Neural cell (in vitro differentiated cells): ENCODE measurements at regions not wholly inside any gene's neighbourhood (a gene's known extent, or its start where the extent isn't known, plus 50 kb on each side); places are given as distances from the start of the nearest gene placed in this dataset.

ENCODE experiments used
- H2AFZ ChIP-seq: fragments of 200-600, 300-800 bp; sonication (generic), shearing (Covaris generic); 2 replicates; pipeline ENCODE4 v1.6.0; 2014; ENCODE audit warnings: low read depth, mild to moderate bottlenecking, antibody characterized with exemption, low read length, moderate library complexity
- H3F3A ChIP-seq: fragments of 200-600 bp; shearing (Covaris generic); 2 replicates; pipeline ENCODE4 v1.6.1; 2016; ENCODE audit warnings: mild to moderate bottlenecking, moderate library complexity, mixed read lengths, antibody characterized with exemption, low read length; ENCODE audit not compliant: insufficient read depth, poor library complexity, severe bottlenecking
- H3K27ac ChIP-seq: fragments of 200-600, 300-800 bp; sonication (generic), shearing (Covaris generic); 2 replicates; pipeline ENCODE4 v1.5.1; 2014; ENCODE audit warnings: mild to moderate bottlenecking, low read length, moderate library complexity
- H3K27me3 ChIP-seq: fragments of 300-800, 200-600 bp; sonication (generic), shearing (Covaris generic); 2 replicates; pipeline ENCODE4 v1.6.0; 2014; ENCODE audit warnings: mild to moderate bottlenecking, low read depth, low read length, moderate library complexity; ENCODE audit not compliant: insufficient read depth
- H3K36me3 ChIP-seq: fragments of 300-800, 200-600 bp; sonication (generic), shearing (Covaris generic); 2 replicates; pipeline ENCODE4 v1.5.1; 2014; ENCODE audit warnings: mild to moderate bottlenecking, antibody characterized with exemption, low read length, moderate library complexity; ENCODE audit not compliant: insufficient read depth
- H3K4me2 ChIP-seq: fragments of 300-800, 200-600 bp; sonication (generic), shearing (Covaris generic); 2 replicates; pipeline ENCODE4 v1.6.0; 2014; ENCODE audit warnings: mild to moderate bottlenecking, low read length
- H3K4me3 ChIP-seq: fragments of 300-800, 200-600 bp; sonication (generic), shearing (Covaris generic); 2 replicates; pipeline ENCODE4 v1.5.1; 2014; ENCODE audit warnings: mild to moderate bottlenecking, low read length, moderate library complexity
- H3K79me2 ChIP-seq: fragments of 200-600 bp; shearing (Covaris generic); replicated peaks from 2 replicates; pipeline ENCODE4 v1.6.0; 2014; ENCODE audit warnings: mild to moderate bottlenecking, low read length, moderate library complexity; ENCODE audit not compliant: insufficient read depth
- H3K9ac ChIP-seq: fragments of 300-800, 200-600 bp; sonication (generic), shearing (Covaris generic); 2 replicates; pipeline ENCODE4 v1.6.1; 2016; ENCODE audit warnings: mild to moderate bottlenecking, low read length, mixed read lengths
- H3K9me2 ChIP-seq: fragments of 200-600 bp; shearing (Covaris generic); 2 replicates; pipeline ENCODE4 v1.6.1; 2016; ENCODE audit warnings: mild to moderate bottlenecking, low read length, mixed read lengths; ENCODE audit not compliant: insufficient read depth
- H3K9me3 ChIP-seq: fragments of 200-600, 300-800 bp; sonication (generic), shearing (Covaris generic); 2 replicates; pipeline ENCODE4 v1.6.1; 2016; ENCODE audit warnings: mild to moderate bottlenecking, mixed run types, low read length, moderate library complexity, mixed read lengths
- H4K20me1 ChIP-seq: fragments of 200-600 bp; shearing (Covaris generic); 2 replicates; pipeline ENCODE4 v1.6.1; 2016; ENCODE audit warnings: mild to moderate bottlenecking, mixed run types; ENCODE audit not compliant: insufficient read depth
- EP300 ChIP-seq: fragments of 450-650 bp; conservative IDR thresholded peaks from 2 replicates; pipeline ENCODE4 v1.6.1; 2014; ENCODE audit warnings: antibody characterized with exemption, mild to moderate bottlenecking, moderate library complexity; ENCODE audit not compliant: poor library complexity, severe bottlenecking
- EZH2 ChIP-seq: fragments of 200-600, 300-800 bp; shearing (Covaris generic), sonication (generic); IDR thresholded peaks from 2 replicates; pipeline ENCODE4 v1.6.1; 2014; ENCODE audit warnings: antibody characterized with exemption, low read length, borderline replicate concordance, mild to moderate bottlenecking; ENCODE audit not compliant: insufficient read depth, poor library complexity, severe bottlenecking
- MXI1 ChIP-seq: fragments of 450-650 bp; conservative IDR thresholded peaks from 2 replicates; pipeline ENCODE4 v1.6.1; 2014; ENCODE audit warnings: antibody characterized with exemption, mild to moderate bottlenecking; ENCODE audit not compliant: poor library complexity, severe bottlenecking
- POLR2AphosphoS5 ChIP-seq: IDR thresholded peaks from 2 replicates; pipeline ENCODE4 v1.6.1; 2012
- RAD21 ChIP-seq: fragments of 450-650 bp; conservative IDR thresholded peaks from 2 replicates; pipeline ENCODE4 v1.6.1; 2014; ENCODE audit warnings: antibody characterized with exemption, mild to moderate bottlenecking, moderate library complexity
- REST ChIP-seq: IDR thresholded peaks from 2 replicates; pipeline ENCODE4 v1.6.1; 2012; ENCODE audit warnings: borderline replicate concordance
- SMC3 ChIP-seq: fragments of 450-650 bp; conservative IDR thresholded peaks from 2 replicates; pipeline ENCODE4 v1.6.1; 2014; ENCODE audit warnings: antibody characterized with exemption, mild to moderate bottlenecking, moderate library complexity; ENCODE audit not compliant: poor library complexity
- TAF1 ChIP-seq: IDR thresholded peaks from 2 replicates; pipeline ENCODE4 v1.6.1; 2012; ENCODE audit warnings: low read depth
- TF ChIP-seq, protein P1 (sequence below): fragments of 450-650 bp; IDR thresholded peaks from 2 replicates; pipeline ENCODE4 v1.5.1; 2014; ENCODE audit warnings: antibody characterized with exemption, mild to moderate bottlenecking, moderate library complexity; ENCODE audit not compliant: poor library complexity, severe bottlenecking

GRCh38 chrX:20609916-20610415 is 343.3 kb upstream of the RPS6KA3 start:
- TF ChIP-seq POLR2AphosphoS5 (no peak), EP300 (no peak), RAD21 (no peak), TAF1 (no peak), REST (no peak), EZH2 (no peak)

GRCh38 chrX:20606831-20607230 is 340.1 kb upstream of the RPS6KA3 start:
- Histone ChIP-seq H3K9ac (no peak overlapping the region), H3K27ac (no peak overlapping the region)
- TF ChIP-seq EZH2, result no peak
- no peak for TF ChIP-seq RAD21
- no peak for TF ChIP-seq MXI1
- TF ChIP-seq, protein P1, sequence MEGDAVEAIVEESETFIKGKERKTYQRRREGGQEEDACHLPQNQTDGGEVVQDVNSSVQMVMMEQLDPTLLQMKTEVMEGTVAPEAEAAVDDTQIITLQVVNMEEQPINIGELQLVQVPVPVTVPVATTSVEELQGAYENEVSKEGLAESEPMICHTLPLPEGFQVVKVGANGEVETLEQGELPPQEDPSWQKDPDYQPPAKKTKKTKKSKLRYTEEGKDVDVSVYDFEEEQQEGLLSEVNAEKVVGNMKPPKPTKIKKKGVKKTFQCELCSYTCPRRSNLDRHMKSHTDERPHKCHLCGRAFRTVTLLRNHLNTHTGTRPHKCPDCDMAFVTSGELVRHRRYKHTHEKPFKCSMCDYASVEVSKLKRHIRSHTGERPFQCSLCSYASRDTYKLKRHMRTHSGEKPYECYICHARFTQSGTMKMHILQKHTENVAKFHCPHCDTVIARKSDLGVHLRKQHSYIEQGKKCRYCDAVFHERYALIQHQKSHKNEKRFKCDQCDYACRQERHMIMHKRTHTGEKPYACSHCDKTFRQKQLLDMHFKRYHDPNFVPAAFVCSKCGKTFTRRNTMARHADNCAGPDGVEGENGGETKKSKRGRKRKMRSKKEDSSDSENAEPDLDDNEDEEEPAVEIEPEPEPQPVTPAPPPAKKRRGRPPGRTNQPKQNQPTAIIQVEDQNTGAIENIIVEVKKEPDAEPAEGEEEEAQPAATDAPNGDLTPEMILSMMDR, result no peak
- no peak for TF ChIP-seq REST
- TF ChIP-seq SMC3, result no peak
- no peak for TF ChIP-seq EP300

More at GRCh38 chrX:20609916-20610415, 343.3 kb upstream of the RPS6KA3 start:
- Histone ChIP-seq H4K20me1 (no peaks in the 10 kb centered on the region), H3F3A (no peaks in the 10 kb centered on the region), H3K9me3 (no peaks in the 10 kb centered on the region), H3K27ac (no peak overlapping the region), H3K4me3 (no peak overlapping the region), H2AFZ (no peak overlapping the region), H3K9ac (no peak overlapping the region), H3K36me3 (no peaks in the 10 kb centered on the region), H3K9me2 (no peaks in the 10 kb centered on the region), H3K79me2 (no peaks in the 10 kb centered on the region), H3K27me3 (no peaks in the 10 kb centered on the region), H3K4me2 (no peak overlapping the region)

More at GRCh38 chrX:20606831-20607230, 340.1 kb upstream of the RPS6KA3 start:
- H3K79me2 ChIP-seq, result no peaks in the 10 kb centered on the region
- no peak overlapping the region for H3K4me3 ChIP-seq
- H3K9me3 ChIP-seq, result no peaks in the 10 kb centered on the region
- no peaks in the 10 kb centered on the region for H3K36me3 ChIP-seq
- no peaks in the 10 kb centered on the region for H3F3A ChIP-seq
- no peak overlapping the region for H2AFZ ChIP-seq
- H4K20me1 ChIP-seq, result no peaks in the 10 kb centered on the region
- H3K4me2 ChIP-seq, result no peak overlapping the region
- H3K27me3 ChIP-seq, result no peaks in the 10 kb centered on the region
- H3K9me2 ChIP-seq, result no peaks in the 10 kb centered on the region
